ENCODE measurements at regions not wholly inside any gene's neighbourhood (a gene's known extent, or its start where the extent isn't known, plus 50 kb on each side); places are given as distances from the start of the nearest gene placed in this dataset.
"Not testable (repeated sequence)": the region's sequence is repeated elsewhere in the genome, so short reads cannot be mapped to it uniquely, and the experiment has no call there.

- H3K79me1 ChIP-seq (ENCODE audit: low read depth, low read length); H2AK5ac ChIP-seq (ENCODE audit: low read depth, low read length); H2BK5ac ChIP-seq (ENCODE audit: low read length); H3K27ac ChIP-seq (replicated peaks; ENCODE audit: low read length); H2BK15ac ChIP-seq (ENCODE audit: low read length); H3K27me3 ChIP-seq (ENCODE audit: control insufficient read depth in 3 of 3, insufficient read depth in 3 of 3, low read depth in 1 of 3, low read length in 3 of 3); H3K36me3 ChIP-seq (replicated peaks in 1 of 2; ENCODE audit: control insufficient read depth in 2 of 2, insufficient read depth in 2 of 2, low read length in 2 of 2); H3K9me3 ChIP-seq (replicated peaks in 1 of 2; ENCODE audit: control insufficient read depth in 2 of 2, insufficient read depth in 1 of 2, low read depth in 1 of 2, low read length in 2 of 2); H2BK12ac ChIP-seq (ENCODE audit: low read length); H4K8ac ChIP-seq (ENCODE audit: low read depth, low read length); H3K4me2 ChIP-seq (ENCODE audit: insufficient read depth, low read length, poor library complexity, severe bottlenecking); H3K14ac ChIP-seq (ENCODE audit: low read length); H2BK120ac ChIP-seq (ENCODE audit: low read depth, low read length); H2AFZ ChIP-seq (ENCODE audit: low read length); DNase-seq (ENCODE audit: low spot score); H3K23ac ChIP-seq (ENCODE audit: low read depth, low read length, poor library complexity); H3K4ac ChIP-seq (ENCODE audit: low read length); H3K9ac ChIP-seq (ENCODE audit: low read depth, low read length, poor library complexity); H4K91ac ChIP-seq (ENCODE audit: low read depth, low read length, poor library complexity); H3K4me3 ChIP-seq (ENCODE audit: low read length in 2 of 2); H3K4me1 ChIP-seq (ENCODE audit: control insufficient read depth in 2 of 2, insufficient read depth in 1 of 2, low read depth in 1 of 2, low read length in 2 of 2); H3K18ac ChIP-seq (ENCODE audit: low read length): not testable (repeated sequence)
- no CpG with 5 or more reads among the region's 11 CpGs for WGBS, 2 donors (ENCODE audit: extremely low coverage in 2 of 2, insufficient read length in 2 of 2, insufficient replicate concordance in 1 of 2)
Measured at GRCh38 chr16:33932191-33932590, 472.8 kb downstream of the TP53TG3F start.

DNA sequence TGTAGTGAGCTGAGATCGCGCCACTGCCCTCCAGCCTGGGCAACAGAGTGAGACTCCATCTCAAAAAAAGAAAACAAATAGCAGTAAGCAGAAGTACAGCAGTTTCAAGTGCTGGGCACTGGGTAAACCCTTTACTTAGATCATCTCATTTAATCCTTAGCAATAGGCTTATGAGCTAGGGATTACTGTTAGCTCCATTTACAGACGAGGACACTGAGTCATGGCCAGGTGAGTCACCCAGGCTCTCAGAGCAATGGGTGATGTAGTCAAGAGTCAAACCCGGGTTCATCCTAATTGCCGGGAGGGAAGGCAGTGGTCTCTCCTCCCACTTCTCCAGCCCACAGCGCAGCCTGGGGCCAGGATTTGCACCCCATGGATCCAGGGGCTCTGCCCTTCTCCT, 473.6 kb downstream of the TP53TG3F start:
- H2AFZ ChIP-seq (ENCODE audit: low read length); H2AK5ac ChIP-seq (ENCODE audit: low read depth, low read length); H3K9ac ChIP-seq (ENCODE audit: low read depth, low read length, poor library complexity); H3K79me1 ChIP-seq (ENCODE audit: low read depth, low read length); H4K91ac ChIP-seq (ENCODE audit: low read depth, low read length, poor library complexity); DNase-seq (ENCODE audit: low spot score); H3K4me1 ChIP-seq (ENCODE audit: control insufficient read depth in 2 of 2, insufficient read depth in 1 of 2, low read depth in 1 of 2, low read length in 2 of 2); H3K9me3 ChIP-seq (replicated peaks in 1 of 2; ENCODE audit: control insufficient read depth in 2 of 2, insufficient read depth in 1 of 2, low read depth in 1 of 2, low read length in 2 of 2); H3K36me3 ChIP-seq (replicated peaks in 1 of 2; ENCODE audit: control insufficient read depth in 2 of 2, insufficient read depth in 2 of 2, low read length in 2 of 2); H3K23ac ChIP-seq (ENCODE audit: low read depth, low read length, poor library complexity); H3K18ac ChIP-seq (ENCODE audit: low read length); H3K27ac ChIP-seq (replicated peaks; ENCODE audit: low read length); H2BK15ac ChIP-seq (ENCODE audit: low read length); H4K8ac ChIP-seq (ENCODE audit: low read depth, low read length); H2BK5ac ChIP-seq (ENCODE audit: low read length); H3K27me3 ChIP-seq (ENCODE audit: control insufficient read depth in 3 of 3, insufficient read depth in 3 of 3, low read depth in 1 of 3, low read length in 3 of 3); H3K4me3 ChIP-seq (ENCODE audit: low read length in 2 of 2); H3K4ac ChIP-seq (ENCODE audit: low read length); H2BK120ac ChIP-seq (ENCODE audit: low read depth, low read length); H2BK12ac ChIP-seq (ENCODE audit: low read length); H3K4me2 ChIP-seq (ENCODE audit: insufficient read depth, low read length, poor library complexity, severe bottlenecking); H3K14ac ChIP-seq (ENCODE audit: low read length): not testable (repeated sequence)
- no CpG with 5 or more reads among the region's 6 CpGs for WGBS, 2 donors (ENCODE audit: extremely low coverage in 2 of 2, insufficient read length in 2 of 2, insufficient replicate concordance in 1 of 2)

DNA sequence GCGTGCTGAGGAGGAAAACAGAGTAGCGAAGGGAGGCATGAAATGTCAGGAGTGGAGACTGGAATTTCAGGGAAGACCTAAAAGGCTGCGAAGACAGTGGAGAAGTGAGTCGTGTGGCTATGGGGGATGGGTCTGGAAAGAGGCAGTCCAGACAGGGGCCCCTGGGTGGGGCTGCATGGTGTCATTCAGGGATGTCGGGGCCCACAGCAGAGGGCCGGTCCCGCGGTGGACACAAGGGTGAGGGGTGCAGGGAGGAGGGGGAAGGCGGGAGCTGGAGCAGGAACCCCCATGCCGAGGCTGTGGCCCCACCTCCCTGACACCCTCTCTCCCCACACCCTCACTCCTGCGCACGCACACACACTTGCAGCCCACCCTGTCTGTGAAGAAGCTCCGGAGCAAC, 476.4 kb downstream of the TP53TG3F start:
- WGBS, 2 donors (ENCODE audit: extremely low coverage in 2 of 2, insufficient read length in 2 of 2, insufficient replicate concordance in 1 of 2), result no CpG with 5 or more reads among the region's 13 CpGs

DNA sequence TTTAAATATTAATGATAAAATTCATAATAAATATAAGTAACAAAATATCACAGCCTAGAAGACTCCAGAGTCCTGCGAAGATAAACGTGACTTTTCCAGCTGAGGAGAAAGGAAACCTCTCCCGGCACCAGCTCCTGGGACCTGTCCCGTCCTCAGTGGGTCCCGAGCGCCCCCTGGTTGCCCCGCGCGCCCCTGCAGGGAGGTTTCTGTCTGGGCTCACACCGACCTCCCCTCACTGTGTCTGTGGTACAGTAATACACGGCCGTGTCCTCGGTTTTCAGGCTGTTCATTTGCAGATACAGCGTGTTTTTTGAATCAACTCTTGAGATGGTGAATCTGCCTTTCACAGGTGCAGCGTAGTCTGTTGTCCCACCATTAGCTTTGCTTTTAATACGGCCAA, 478.7 kb downstream of the TP53TG3F start:
- not testable (repeated sequence) for H3K4me1 ChIP-seq (ENCODE audit: control insufficient read depth in 2 of 2, insufficient read depth in 1 of 2, low read depth in 1 of 2, low read length in 2 of 2); H2BK120ac ChIP-seq (ENCODE audit: low read depth, low read length); H2BK15ac ChIP-seq (ENCODE audit: low read length); H3K4me3 ChIP-seq (ENCODE audit: low read length in 2 of 2); H2AFZ ChIP-seq (ENCODE audit: low read length); H2BK12ac ChIP-seq (ENCODE audit: low read length); H4K91ac ChIP-seq (ENCODE audit: low read depth, low read length, poor library complexity); H3K9me3 ChIP-seq (replicated peaks in 1 of 2; ENCODE audit: control insufficient read depth in 2 of 2, insufficient read depth in 1 of 2, low read depth in 1 of 2, low read length in 2 of 2); DNase-seq (ENCODE audit: low spot score); H3K4ac ChIP-seq (ENCODE audit: low read length); H3K4me2 ChIP-seq (ENCODE audit: insufficient read depth, low read length, poor library complexity, severe bottlenecking); H3K79me1 ChIP-seq (ENCODE audit: low read depth, low read length); H3K18ac ChIP-seq (ENCODE audit: low read length); H3K23ac ChIP-seq (ENCODE audit: low read depth, low read length, poor library complexity); H3K27me3 ChIP-seq (ENCODE audit: control insufficient read depth in 3 of 3, insufficient read depth in 3 of 3, low read depth in 1 of 3, low read length in 3 of 3); H2AK5ac ChIP-seq (ENCODE audit: low read depth, low read length); H2BK5ac ChIP-seq (ENCODE audit: low read length); H3K27ac ChIP-seq (replicated peaks; ENCODE audit: low read length); H3K36me3 ChIP-seq (replicated peaks in 1 of 2; ENCODE audit: control insufficient read depth in 2 of 2, insufficient read depth in 2 of 2, low read length in 2 of 2); H3K14ac ChIP-seq (ENCODE audit: low read length); H3K9ac ChIP-seq (ENCODE audit: low read depth, low read length, poor library complexity); H4K8ac ChIP-seq (ENCODE audit: low read depth, low read length)
- no CpG with 5 or more reads among the region's 16 CpGs for WGBS, 2 donors (ENCODE audit: extremely low coverage in 2 of 2, insufficient read length in 2 of 2, insufficient replicate concordance in 1 of 2)

More for the DNA sequence above, 476.4 kb downstream of the TP53TG3F start:
- not testable (repeated sequence) for H3K27ac ChIP-seq (replicated peaks; ENCODE audit: low read length); H3K23ac ChIP-seq (ENCODE audit: low read depth, low read length, poor library complexity); H2AFZ ChIP-seq (ENCODE audit: low read length); H3K14ac ChIP-seq (ENCODE audit: low read length); H4K8ac ChIP-seq (ENCODE audit: low read depth, low read length); H4K91ac ChIP-seq (ENCODE audit: low read depth, low read length, poor library complexity); H3K9ac ChIP-seq (ENCODE audit: low read depth, low read length, poor library complexity); H3K27me3 ChIP-seq (ENCODE audit: control insufficient read depth in 3 of 3, insufficient read depth in 3 of 3, low read depth in 1 of 3, low read length in 3 of 3); H3K9me3 ChIP-seq (replicated peaks in 1 of 2; ENCODE audit: control insufficient read depth in 2 of 2, insufficient read depth in 1 of 2, low read depth in 1 of 2, low read length in 2 of 2); H3K18ac ChIP-seq (ENCODE audit: low read length); H2BK120ac ChIP-seq (ENCODE audit: low read depth, low read length); H3K36me3 ChIP-seq (replicated peaks in 1 of 2; ENCODE audit: control insufficient read depth in 2 of 2, insufficient read depth in 2 of 2, low read length in 2 of 2); H3K4me1 ChIP-seq (ENCODE audit: control insufficient read depth in 2 of 2, insufficient read depth in 1 of 2, low read depth in 1 of 2, low read length in 2 of 2); H3K79me1 ChIP-seq (ENCODE audit: low read depth, low read length); H3K4ac ChIP-seq (ENCODE audit: low read length); H3K4me2 ChIP-seq (ENCODE audit: insufficient read depth, low read length, poor library complexity, severe bottlenecking); H2BK15ac ChIP-seq (ENCODE audit: low read length); H2BK12ac ChIP-seq (ENCODE audit: low read length); DNase-seq (ENCODE audit: low spot score); H2AK5ac ChIP-seq (ENCODE audit: low read depth, low read length); H2BK5ac ChIP-seq (ENCODE audit: low read length); H3K4me3 ChIP-seq (ENCODE audit: low read length in 2 of 2)
